SK-N-SH (cell line): ENCODE measurements at regions not wholly inside any gene's neighbourhood (a gene's known extent, or its start where the extent isn't known, plus 50 kb on each side); places are given as distances from the start of the nearest gene placed in this dataset.

Source experiments
- EZH2phosphoT487 ChIP-seq: fragments of 200-600 bp; sonication (generic); IDR thresholded peaks from 2 replicates; pipeline ENCODE4 v1.6.1; 2017; ENCODE audit warnings: low read depth, mixed run types, mild to moderate bottlenecking, antibody characterized with exemption, moderate library complexity, borderline replicate concordance
- PBX3 ChIP-seq: IDR thresholded peaks from 2 replicates; pipeline ENCODE4; 2012
- RAD21 ChIP-seq: IDR thresholded peaks from 2 replicates; pipeline ENCODE4 v1.6.1; 2012; ENCODE audit warnings: mild to moderate bottlenecking, low read length
- YY1 ChIP-seq: IDR thresholded peaks from 2 replicates; pipeline ENCODE4 v1.4.0; 2012; ENCODE audit warnings: low read depth, mild to moderate bottlenecking
- TF ChIP-seq, protein P1 (sequence below): fragments of 200-600 bp; sonication (generic); IDR thresholded peaks from 2 replicates; pipeline ENCODE4 v1.6.1; 2017; ENCODE audit warnings: antibody characterized with exemption, mild to moderate bottlenecking, moderate library complexity

GRCh38 chr4:111011458-111011857 is 388.6 kb upstream of the PITX2 start:
- no peak for TF ChIP-seq RAD21
- TF ChIP-seq, protein P1, sequence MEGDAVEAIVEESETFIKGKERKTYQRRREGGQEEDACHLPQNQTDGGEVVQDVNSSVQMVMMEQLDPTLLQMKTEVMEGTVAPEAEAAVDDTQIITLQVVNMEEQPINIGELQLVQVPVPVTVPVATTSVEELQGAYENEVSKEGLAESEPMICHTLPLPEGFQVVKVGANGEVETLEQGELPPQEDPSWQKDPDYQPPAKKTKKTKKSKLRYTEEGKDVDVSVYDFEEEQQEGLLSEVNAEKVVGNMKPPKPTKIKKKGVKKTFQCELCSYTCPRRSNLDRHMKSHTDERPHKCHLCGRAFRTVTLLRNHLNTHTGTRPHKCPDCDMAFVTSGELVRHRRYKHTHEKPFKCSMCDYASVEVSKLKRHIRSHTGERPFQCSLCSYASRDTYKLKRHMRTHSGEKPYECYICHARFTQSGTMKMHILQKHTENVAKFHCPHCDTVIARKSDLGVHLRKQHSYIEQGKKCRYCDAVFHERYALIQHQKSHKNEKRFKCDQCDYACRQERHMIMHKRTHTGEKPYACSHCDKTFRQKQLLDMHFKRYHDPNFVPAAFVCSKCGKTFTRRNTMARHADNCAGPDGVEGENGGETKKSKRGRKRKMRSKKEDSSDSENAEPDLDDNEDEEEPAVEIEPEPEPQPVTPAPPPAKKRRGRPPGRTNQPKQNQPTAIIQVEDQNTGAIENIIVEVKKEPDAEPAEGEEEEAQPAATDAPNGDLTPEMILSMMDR = no peak
- TF ChIP-seq PBX3 = no peak
- TF ChIP-seq YY1 = no peak
- TF ChIP-seq EZH2phosphoT487 = no peak
